Globus pallidus (tissue), 1 donor: ENCODE measurements at regions not wholly inside any gene's neighbourhood (a gene's known extent, or its start where the extent isn't known, plus 50 kb on each side); places are given as distances from the start of the nearest gene placed in this dataset.

Experiments
- DNase-seq: peaks from one replicate; pipeline ENCODE4 v3.0.0-alpha.2; 2015; ENCODE audit warnings: low spot score

GRCh38 chr2:38509947-38510326 lies 92.8 kb downstream of the HNRNPLL start:
- DNase-seq, result no peak

- no peak for DNase-seq
These were observed 93.3 kb downstream of the HNRNPLL start for GRCh38 chr2:38509314-38509946.

- DNase-seq, result peak; percentile 64
These were observed 94.3 kb downstream of the HNRNPLL start for GRCh38 chr2:38508311-38509039.

GRCh38 chr2:38507712-38508111 lies 95.0 kb downstream of the HNRNPLL start:
- no peak for DNase-seq

- no peak for DNase-seq
These were observed 96.9 kb downstream of the HNRNPLL start for GRCh38 chr2:38505779-38506178.

GRCh38 chr2:38504169-38504568 lies 98.6 kb downstream of the HNRNPLL start:
- DNase-seq, result no peak

- DNase-seq, result no peak
These were observed 100.6 kb downstream of the HNRNPLL start for GRCh38 chr2:38502107-38502506.

GRCh38 chr2:38500283-38500634 lies 102.5 kb downstream of the HNRNPLL start:
- no peak for DNase-seq

- DNase-seq, result no peak
These were observed 103.0 kb downstream of the HNRNPLL start for GRCh38 chr2:38499548-38500282.

GRCh38 chr2:38498045-38498481 lies 104.7 kb downstream of the HNRNPLL start:
- no peak for DNase-seq

GRCh38 chr2:38497670-38498037 lies 105.1 kb downstream of the HNRNPLL start:
- DNase-seq, result no peak

- DNase-seq, result no peak
These were observed 105.6 kb downstream of the HNRNPLL start for GRCh38 chr2:38496927-38497669.

GRCh38 chr2:38495880-38496279 lies 106.8 kb downstream of the HNRNPLL start:
- DNase-seq, result no peak

GRCh38 chr2:38494394-38494793 lies 108.3 kb downstream of the HNRNPLL start:
- no peak for DNase-seq

- no peak for DNase-seq
These were observed 110.6 kb downstream of the HNRNPLL start for GRCh38 chr2:38492042-38492615.

GRCh38 chr2:38491436-38491835 lies 111.3 kb downstream of the HNRNPLL start:
- no peak for DNase-seq

GRCh38 chr2:38489846-38490245 lies 112.8 kb upstream of the ATL2 start:
- DNase-seq, result no peak

- no peak for DNase-seq
These were observed 110.8 kb upstream of the ATL2 start for GRCh38 chr2:38487852-38488251.

GRCh38 chr2:38486213-38487026 lies 109.3 kb upstream of the ATL2 start:
- no peak for DNase-seq

- no peak for DNase-seq
These were observed 108.7 kb upstream of the ATL2 start for GRCh38 chr2:38485734-38486133.

- no peak for DNase-seq
These were observed 107.9 kb upstream of the ATL2 start for GRCh38 chr2:38484957-38485356.
